Fibroblast of lung (primary cell): ENCODE measurements at regions not wholly inside any gene's neighbourhood (a gene's known extent, or its start where the extent isn't known, plus 50 kb on each side); places are given as distances from the start of the nearest gene placed in this dataset.

Experiments
- EZH2 ChIP-seq: IDR thresholded peaks from 2 replicates; pipeline ENCODE4 v1.5.1; 2012; ENCODE audit warnings: low read length, control low read depth, mild to moderate bottlenecking; ENCODE audit errors: missing control alignments
- TF ChIP-seq, protein P1 (sequence below), 2 donors: IDR thresholded peaks in 1 of 2; conservative IDR thresholded peaks in 1 of 2; 1 replicate in 1 of 2; 2 replicates in 1 of 2; pipeline ENCODE4 v1.5.1; 2011 to 2012; ENCODE audit warnings: low read length in 2 of 2, control low read depth in 1 of 2, inconsistent platforms in 1 of 2, low read depth in 1 of 2, mild to moderate bottlenecking in 1 of 2

DNA sequence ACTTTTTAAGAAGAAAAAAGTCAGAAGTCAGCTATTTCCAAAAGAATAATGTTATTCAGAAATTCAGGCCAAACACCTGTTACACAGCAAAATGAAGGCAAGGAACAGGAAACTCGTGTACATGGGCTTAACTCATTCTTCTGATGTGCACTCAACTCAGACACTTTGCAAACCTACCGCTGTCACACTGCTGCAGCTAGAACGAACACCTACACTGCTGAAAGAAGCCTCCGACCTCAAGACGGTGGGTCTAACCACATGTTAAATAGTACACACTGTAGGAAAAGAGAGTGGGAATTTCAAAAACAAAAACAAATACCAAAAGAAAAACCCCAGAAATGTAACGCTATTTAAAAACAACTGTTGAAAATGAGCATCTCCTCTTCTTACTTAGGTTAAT lies 384.5 kb downstream of the IRX1 start:
- TF ChIP-seq, protein P1, sequence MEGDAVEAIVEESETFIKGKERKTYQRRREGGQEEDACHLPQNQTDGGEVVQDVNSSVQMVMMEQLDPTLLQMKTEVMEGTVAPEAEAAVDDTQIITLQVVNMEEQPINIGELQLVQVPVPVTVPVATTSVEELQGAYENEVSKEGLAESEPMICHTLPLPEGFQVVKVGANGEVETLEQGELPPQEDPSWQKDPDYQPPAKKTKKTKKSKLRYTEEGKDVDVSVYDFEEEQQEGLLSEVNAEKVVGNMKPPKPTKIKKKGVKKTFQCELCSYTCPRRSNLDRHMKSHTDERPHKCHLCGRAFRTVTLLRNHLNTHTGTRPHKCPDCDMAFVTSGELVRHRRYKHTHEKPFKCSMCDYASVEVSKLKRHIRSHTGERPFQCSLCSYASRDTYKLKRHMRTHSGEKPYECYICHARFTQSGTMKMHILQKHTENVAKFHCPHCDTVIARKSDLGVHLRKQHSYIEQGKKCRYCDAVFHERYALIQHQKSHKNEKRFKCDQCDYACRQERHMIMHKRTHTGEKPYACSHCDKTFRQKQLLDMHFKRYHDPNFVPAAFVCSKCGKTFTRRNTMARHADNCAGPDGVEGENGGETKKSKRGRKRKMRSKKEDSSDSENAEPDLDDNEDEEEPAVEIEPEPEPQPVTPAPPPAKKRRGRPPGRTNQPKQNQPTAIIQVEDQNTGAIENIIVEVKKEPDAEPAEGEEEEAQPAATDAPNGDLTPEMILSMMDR (conservative IDR thresholded peaks at IDR 0.05 in 1 of 2, IDR thresholded peaks at IDR 0.05 in 1 of 2; ENCODE audit: low read depth in 1 of 2, low read length in 2 of 2) = no peak
- no peak for TF ChIP-seq EZH2
